Heart right ventricle (tissue), 16 donors: ENCODE measurements at regions not wholly inside any gene's neighbourhood (a gene's known extent, or its start where the extent isn't known, plus 50 kb on each side); places are given as distances from the start of the nearest gene placed in this dataset.
A peak's percentile ranks its signal among the peaks of the same experiment; 100 is the strongest.

ENCODE experiments used
- ATAC-seq, 8 donors: fragments of 200-7000 bp; cut with Tn5 transposase; one replicate each; pipeline ENCODE4 v1.9.1; 2020; ENCODE audit warnings: mild to moderate bottlenecking in 8 of 8, moderate library complexity in 8 of 8, moderate number of reproducible peaks in 1 of 8
- DNase-seq, 2 donors: peaks; one replicate each; pipeline ENCODE4 v3.0.0-alpha.2; 2020
- H3K27ac ChIP-seq, 10 donors: fragments of 200-600 bp; sonication (generic) in 2 of 10; one replicate each; pipeline versions ENCODE4 v1.5.0 to v1.8.0; 2020 to 2022; ENCODE audit warnings: mild to moderate bottlenecking in 3 of 10
- H3K27me3 ChIP-seq, 7 donors: fragments of 200-600 bp; one replicate each; pipeline ENCODE4 v1.8.0; 2021 to 2022; ENCODE audit warnings: mild to moderate bottlenecking in 2 of 7
- H3K36me3 ChIP-seq, 9 donors: fragments of 200-600 bp; sonication (generic) in 1 of 9; one replicate each; pipeline versions ENCODE4 v1.5.0 to v1.8.0; 2020 to 2022; ENCODE audit warnings: mild to moderate bottlenecking in 2 of 9
- H3K4me1 ChIP-seq, 9 donors: fragments of 200-600 bp; sonication (generic) in 1 of 9; one replicate each; pipeline versions ENCODE4 v1.5.0 to v1.8.0; 2020 to 2022; ENCODE audit warnings: mild to moderate bottlenecking in 4 of 9
- H3K4me3 ChIP-seq, 10 donors: fragments of 200-600 bp; sonication (generic) in 2 of 10; one replicate each; pipeline versions ENCODE4 v1.5.0 to v1.8.0; 2020 to 2022; ENCODE audit warnings: mild to moderate bottlenecking in 7 of 10, moderate library complexity in 2 of 10
- H3K9me3 ChIP-seq, 11 donors: fragments of 200-600 bp in 10 of 11; sonication (generic) in 2 of 11; one replicate each; pipeline versions ENCODE4 v1.5.0 to v1.8.0; 2013 to 2022; ENCODE audit warnings: mild to moderate bottlenecking in 2 of 11, control low read depth in 1 of 11, moderate library complexity in 1 of 11
- WGBS, 2 donors: extraction: QIAGEN DNeasy Blood & Tissue Kit; methylation state at CpG; one replicate each; pipeline ENCODE4 v1.1.7; 2013; ENCODE audit warnings: inconsistent platforms in 1 of 2; 5-methylcytosine and 5-hydroxymethylcytosine counted together
- intact Hi-C, 10 donors: fragments of 100-400 bp; cut with DNase I; formaldehyde crosslinking; loops; one replicate each; pipeline versions ENCODE4 v1.11.1 to v1.14.2; 2022
- TF ChIP-seq, protein P1 (sequence below), 9 donors: fragments of 200-600 bp; sonication (generic) in 2 of 9; IDR thresholded peaks; one replicate each; pipeline versions ENCODE4 v1.5.0 to v1.8.0; 2021 to 2022; ENCODE audit warnings: antibody characterized with exemption in 9 of 9, mild to moderate bottlenecking in 5 of 9, moderate library complexity in 1 of 9
- donor health status: Arrhythmogenic right ventricular cardiomyopathy.
- donor health status: ischemic (EF 13 %, LVEDD 7.1; RV severe dilation, severe dysfunction).
- donor health status: healthy with polysubstance abuse.
- donor health status: DM: no; HTN: yes; CAD: no.
- donor health status: DM: no; HTN: no; CAD: no.
- donor health status: ischemic (EF 25% LVEDD 6.9; RV normal size, moderate dysfunction).
- donor health status: ischemic (EF 25% LVEDD 5.7; RV mildly dilated, moderate dysfunction).
- donor health status: healthy.
- donor health status: DM: yes; HTN: yes; CAD: no.
- donor health status: Ischemic cardiomyopathy.
- donor health status: ischemic (EF 35%, LVEDD 5.7; RV mildly dilated, moderate dysfunction).
- donor health status: nonischemic (EF 11% LVEDD 7.7; RV severe dilation, severe dysfunction).
- donor health status: DM: yes; HTN: yes; CAD: no.
- donor health status: PGD.
- donor health status: ischemic (EF 29% LVEDD 5.4; RV normal size, mild dysfunction).
- donor health status: nonischemic (EF 23%, LVEDD 6.1; RV moderate dilation, normal function).

GRCh38 chr4:173590697-173591096 is 60.7 kb upstream of the HAND2 start:
- Histone ChIP-seq H3K27ac (peak overlapping the region in 3 of 10 donors; percentile 22 to 40 (median 30)), H3K36me3 (no peaks in the 10 kb centered on the region), H3K27me3 (no peaks in the 10 kb centered on the region), H3K9me3 (no peaks in the 10 kb centered on the region), H3K4me3 (no peak overlapping the region), H3K4me1 (peaks cover 0 to 32% (median 0%) of the 10 kb centered on the region in 9 donors)
- DNase-seq (peak in 1 of 2 donors; percentile 40), ATAC-seq (peak in 7 of 8 donors; percentile 65 to 81 (median 72))
- TF ChIP-seq, protein P1, sequence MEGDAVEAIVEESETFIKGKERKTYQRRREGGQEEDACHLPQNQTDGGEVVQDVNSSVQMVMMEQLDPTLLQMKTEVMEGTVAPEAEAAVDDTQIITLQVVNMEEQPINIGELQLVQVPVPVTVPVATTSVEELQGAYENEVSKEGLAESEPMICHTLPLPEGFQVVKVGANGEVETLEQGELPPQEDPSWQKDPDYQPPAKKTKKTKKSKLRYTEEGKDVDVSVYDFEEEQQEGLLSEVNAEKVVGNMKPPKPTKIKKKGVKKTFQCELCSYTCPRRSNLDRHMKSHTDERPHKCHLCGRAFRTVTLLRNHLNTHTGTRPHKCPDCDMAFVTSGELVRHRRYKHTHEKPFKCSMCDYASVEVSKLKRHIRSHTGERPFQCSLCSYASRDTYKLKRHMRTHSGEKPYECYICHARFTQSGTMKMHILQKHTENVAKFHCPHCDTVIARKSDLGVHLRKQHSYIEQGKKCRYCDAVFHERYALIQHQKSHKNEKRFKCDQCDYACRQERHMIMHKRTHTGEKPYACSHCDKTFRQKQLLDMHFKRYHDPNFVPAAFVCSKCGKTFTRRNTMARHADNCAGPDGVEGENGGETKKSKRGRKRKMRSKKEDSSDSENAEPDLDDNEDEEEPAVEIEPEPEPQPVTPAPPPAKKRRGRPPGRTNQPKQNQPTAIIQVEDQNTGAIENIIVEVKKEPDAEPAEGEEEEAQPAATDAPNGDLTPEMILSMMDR (IDR thresholded peaks at IDR 0.05): no peak
- 49 to 50% methylated on average over 4 of the region's 4 CpGs for WGBS, 2 donors
- intact Hi-C loops: no loop called here

GRCh38 chr4:173585876-173586572 is 56.0 kb upstream of the HAND2 start:
- ATAC-seq: peak in 7 of 8 donors; percentile 38 to 70 (median 65)
- peaks cover 0 to 32% (median 3%) of the 10 kb centered on the region in 9 donors for H3K4me1 ChIP-seq
- H3K4me3 ChIP-seq: no peak overlapping the region
- H3K27ac ChIP-seq: peak overlapping the region in 7 of 10 donors; percentile 12 to 69 (median 47)
- intact Hi-C loops: no loop called here
- no peaks in the 10 kb centered on the region for H3K27me3 ChIP-seq
- no peaks in the 10 kb centered on the region for H3K9me3 ChIP-seq
- DNase-seq: no peak
- TF ChIP-seq, protein P1 (IDR thresholded peaks at IDR 0.05): no peak
- WGBS, 2 donors: 39 to 51% methylated on average over 9 of the region's 9 CpGs
- H3K36me3 ChIP-seq: no peaks in the 10 kb centered on the region

DNA sequence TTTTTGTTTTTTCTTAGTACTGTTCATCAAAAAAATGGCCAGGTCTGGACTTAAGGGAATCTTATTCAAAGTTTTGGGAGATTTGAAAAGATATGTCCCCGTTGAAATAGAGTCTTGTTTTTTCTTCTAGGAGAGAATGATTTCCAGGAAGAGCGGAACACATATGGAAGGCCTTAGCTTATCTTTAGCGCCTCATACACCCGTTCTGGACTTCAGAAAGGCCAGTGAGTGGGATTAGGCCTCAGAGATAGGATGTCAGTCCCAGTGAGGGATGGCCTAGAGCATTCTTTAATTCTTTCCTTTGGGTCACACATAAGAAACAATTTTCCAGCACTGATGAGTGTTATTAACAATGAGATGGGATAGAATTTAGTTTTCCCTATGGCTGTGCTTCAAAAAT is 54.5 kb upstream of the HAND2 start:
- WGBS, 2 donors: 54 to 56% methylated on average over 4 of the region's 4 CpGs
- Histone ChIP-seq H3K4me1 (peaks cover 0 to 31% (median 6%) of the 10 kb centered on the region in 9 donors), H3K36me3 (no peaks in the 10 kb centered on the region), H3K27me3 (no peaks in the 10 kb centered on the region), H3K27ac (no peak overlapping the region), H3K9me3 (no peaks in the 10 kb centered on the region), H3K4me3 (no peak overlapping the region)
- TF ChIP-seq, protein P1 (IDR thresholded peaks at IDR 0.05): no peak
- DNase-seq (no peak), ATAC-seq (no peak)
- intact Hi-C loops: no loop called here
